G401 (cell line): ENCODE measurements at regions not wholly inside any gene's neighbourhood (a gene's known extent, or its start where the extent isn't known, plus 50 kb on each side); places are given as distances from the start of the nearest gene placed in this dataset.

Experiments
- DNase-seq: peaks from one replicate; pipeline ENCODE4 v3.0.0-alpha.2; 2015; ENCODE audit warnings: low spot score
- in situ Hi-C: cut with HindIII; loops from 2 replicates; pipeline ENCODE4 v1.10.0; 2016; ENCODE audit warnings: low sequenced_read_pairs, mixed read lengths

GRCh38 chr7:142698429-142698828 lies 50.8 kb upstream of the PRSS1 start:
- in situ Hi-C loops = no loop called here
- DNase-seq = no peak

- in situ Hi-C loops = no loop called here
- DNase-seq = no peak
Measured at GRCh38 chr7:142697270-142697669, 52.0 kb upstream of the PRSS1 start.

GRCh38 chr7:142696456-142697179 lies 52.7 kb upstream of the PRSS1 start:
- in situ Hi-C loops = no loop called here

GRCh38 chr7:142693911-142694310 lies 55.4 kb upstream of the PRSS1 start:
- in situ Hi-C loops = no loop called here
- DNase-seq = no peak

More at GRCh38 chr7:142696456-142697179, 52.7 kb upstream of the PRSS1 start:
- DNase-seq = no peak

- DNase-seq = no peak
- in situ Hi-C loops = no loop called here
Measured at GRCh38 chr7:142690554-142691182, 58.6 kb upstream of the PRSS1 start.

- in situ Hi-C loops = no loop called here
- peak; percentile 25 for DNase-seq
Measured at GRCh38 chr7:142689439-142690120, 59.7 kb upstream of the PRSS1 start.

GRCh38 chr7:142685877-142686508 lies 63.3 kb upstream of the PRSS1 start:
- in situ Hi-C loops = no loop called here
- no peak for DNase-seq

- DNase-seq = no peak
- in situ Hi-C loops = no loop called here
Measured at GRCh38 chr7:142681314-142682092, 67.8 kb upstream of the PRSS1 start.

- in situ Hi-C loops = no loop called here
- no peak for DNase-seq
Measured at GRCh38 chr7:142671506-142671905, 77.8 kb upstream of the PRSS1 start.

GRCh38 chr7:142670511-142670910 lies 78.8 kb upstream of the PRSS1 start:
- DNase-seq = no peak
- in situ Hi-C loops = no loop called here

- DNase-seq = peak; percentile 64
- in situ Hi-C loops = no loop called here
Measured at GRCh38 chr7:142669074-142669654, 80.1 kb upstream of the PRSS1 start.

- peak; percentile 56 for DNase-seq
- in situ Hi-C loops = no loop called here
Measured at GRCh38 chr7:142668495-142668894, 80.8 kb upstream of the PRSS1 start.

GRCh38 chr7:142657376-142657775 lies 91.9 kb upstream of the PRSS1 start:
- in situ Hi-C loops = no loop called here
- DNase-seq = no peak

GRCh38 chr7:142654398-142654797 lies 94.9 kb upstream of the PRSS1 start:
- in situ Hi-C loops = no loop called here
- no peak for DNase-seq

GRCh38 chr7:142647749-142648148 lies 101.5 kb upstream of the PRSS1 start:
- no peak for DNase-seq
- in situ Hi-C loops = no loop called here

GRCh38 chr7:142646386-142647140 lies 102.7 kb upstream of the PRSS1 start:
- in situ Hi-C loops = no loop called here
- DNase-seq = peak; percentile 88

GRCh38 chr7:142645777-142646176 lies 103.5 kb upstream of the PRSS1 start:
- DNase-seq = peak; percentile 64
- in situ Hi-C loops = no loop called here

GRCh38 chr7:142642316-142642715 lies 107.0 kb upstream of the PRSS1 start:
- no peak for DNase-seq
- in situ Hi-C loops = no loop called here
